ENCODE measurements at regions not wholly inside any gene's neighbourhood (a gene's known extent, or its start where the extent isn't known, plus 50 kb on each side); places are given as distances from the start of the nearest gene placed in this dataset.

DNA sequence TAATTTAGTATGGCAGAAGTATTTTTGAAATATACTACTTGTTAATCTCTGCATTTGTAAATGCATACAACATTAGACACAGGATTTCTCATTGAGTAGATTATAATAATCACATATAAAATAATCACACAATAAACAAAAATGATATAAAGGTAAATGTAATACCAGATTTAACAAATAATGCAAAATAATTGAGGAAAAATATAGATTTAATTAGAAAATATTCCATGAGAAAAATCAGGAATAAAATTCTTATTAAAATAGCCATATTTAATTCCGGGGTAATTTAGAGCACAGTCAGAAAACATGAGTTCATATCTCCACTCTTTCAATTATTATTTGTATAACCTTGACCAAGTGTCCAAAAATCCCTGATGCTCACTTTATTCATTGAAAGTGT lies 385.9 kb upstream of the SYT4 start:
- Mint-ChIP-seq H3K4me1 (ENCODE audit: low read depth) (no peaks in the 10 kb centered on the region), H3K4me3 (no peak overlapping the region), H3K9me3 (no peaks in the 10 kb centered on the region), H3K27ac (no peak overlapping the region), H3K36me3 (ENCODE audit: low read depth) (no peaks in the 10 kb centered on the region), H3K27me3 (no peaks in the 10 kb centered on the region)
- DNase-seq (no peak), ATAC-seq (no peak)
- ChIA-PET POLR2A (no interaction called here), CTCF (no interaction called here)
- intact Hi-C loops (cut with micrococcal nuclease): no loop called here
- TF ChIP-seq, protein P1, sequence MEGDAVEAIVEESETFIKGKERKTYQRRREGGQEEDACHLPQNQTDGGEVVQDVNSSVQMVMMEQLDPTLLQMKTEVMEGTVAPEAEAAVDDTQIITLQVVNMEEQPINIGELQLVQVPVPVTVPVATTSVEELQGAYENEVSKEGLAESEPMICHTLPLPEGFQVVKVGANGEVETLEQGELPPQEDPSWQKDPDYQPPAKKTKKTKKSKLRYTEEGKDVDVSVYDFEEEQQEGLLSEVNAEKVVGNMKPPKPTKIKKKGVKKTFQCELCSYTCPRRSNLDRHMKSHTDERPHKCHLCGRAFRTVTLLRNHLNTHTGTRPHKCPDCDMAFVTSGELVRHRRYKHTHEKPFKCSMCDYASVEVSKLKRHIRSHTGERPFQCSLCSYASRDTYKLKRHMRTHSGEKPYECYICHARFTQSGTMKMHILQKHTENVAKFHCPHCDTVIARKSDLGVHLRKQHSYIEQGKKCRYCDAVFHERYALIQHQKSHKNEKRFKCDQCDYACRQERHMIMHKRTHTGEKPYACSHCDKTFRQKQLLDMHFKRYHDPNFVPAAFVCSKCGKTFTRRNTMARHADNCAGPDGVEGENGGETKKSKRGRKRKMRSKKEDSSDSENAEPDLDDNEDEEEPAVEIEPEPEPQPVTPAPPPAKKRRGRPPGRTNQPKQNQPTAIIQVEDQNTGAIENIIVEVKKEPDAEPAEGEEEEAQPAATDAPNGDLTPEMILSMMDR (IDR thresholded peaks at IDR 0.05): no peak

DNA sequence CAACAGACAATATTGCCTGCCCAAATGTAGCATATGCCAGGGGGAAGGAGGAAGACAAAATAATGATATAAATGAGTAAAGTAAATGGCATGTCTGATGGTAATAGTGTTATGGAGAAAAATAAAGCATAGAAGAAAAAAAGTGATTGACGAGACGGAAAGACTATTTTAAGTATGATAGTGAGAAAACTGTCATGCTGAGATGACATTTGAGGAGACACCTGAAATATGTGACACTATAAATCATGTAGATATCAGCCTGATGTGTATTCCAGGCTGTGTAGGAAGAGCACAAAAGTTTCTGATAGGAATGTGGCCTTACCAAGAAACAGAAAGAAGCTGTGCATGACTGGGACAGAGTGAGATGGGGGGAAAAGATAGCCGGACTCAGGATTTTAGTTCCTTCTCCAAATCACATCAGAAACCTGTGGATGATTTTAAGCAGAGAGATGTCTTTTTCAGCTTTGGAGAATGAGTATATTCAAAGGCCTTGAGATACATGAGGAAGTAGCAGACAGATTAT lies 387.3 kb upstream of the SYT4 start:
- intact Hi-C loops (cut with micrococcal nuclease): no loop called here
- ATAC-seq: no peak

DNA sequence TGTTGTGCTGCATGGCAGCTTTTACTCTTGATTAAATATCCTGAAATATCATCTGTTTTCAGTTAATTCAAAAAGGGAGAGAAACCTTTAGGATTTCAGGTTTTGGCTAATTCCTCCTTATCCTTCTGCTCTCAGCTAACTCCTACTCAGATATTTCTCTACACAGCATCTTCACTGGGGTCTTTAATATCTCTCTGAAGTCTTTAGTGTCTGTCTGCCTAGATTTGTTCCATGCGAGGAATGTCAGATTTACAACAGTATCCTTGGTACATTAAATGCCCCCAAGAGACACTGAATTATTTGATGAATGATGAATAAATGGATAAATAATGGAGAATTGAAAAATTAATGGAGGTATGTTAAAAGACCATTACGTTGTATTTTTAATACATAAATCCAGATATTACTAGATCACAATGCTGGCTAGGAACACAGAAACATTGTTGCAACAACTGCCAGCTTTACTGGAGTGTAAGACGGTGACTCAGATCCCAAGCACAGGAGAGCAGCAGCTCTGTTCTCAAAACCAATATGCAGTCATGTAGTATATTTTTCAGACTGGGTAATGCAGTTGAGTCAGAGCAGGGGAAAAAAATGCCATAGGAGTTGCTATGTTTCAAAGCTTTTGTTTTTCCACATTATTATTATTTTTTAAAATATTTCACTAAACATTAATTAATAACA lies 388.0 kb upstream of the SYT4 start:
- TF ChIP-seq, protein P1 (IDR thresholded peaks at IDR 0.05): no peak
- DNase-seq: no peak
- Mint-ChIP-seq H3K4me1 (ENCODE audit: low read depth) (no peaks in the 10 kb centered on the region), H3K4me3 (no peak overlapping the region), H3K36me3 (ENCODE audit: low read depth) (no peaks in the 10 kb centered on the region), H3K27ac (no peak overlapping the region), H3K27me3 (no peaks in the 10 kb centered on the region), H3K9me3 (no peaks in the 10 kb centered on the region)
- no peak for ATAC-seq
- ChIA-PET POLR2A (no interaction called here), CTCF (no interaction called here)
- intact Hi-C loops (cut with micrococcal nuclease): no loop called here

More for the DNA sequence above, 387.3 kb upstream of the SYT4 start:
- Mint-ChIP-seq H3K36me3 (ENCODE audit: low read depth) (no peaks in the 10 kb centered on the region), H3K27ac (no peak overlapping the region), H3K27me3 (no peaks in the 10 kb centered on the region), H3K4me1 (ENCODE audit: low read depth) (no peaks in the 10 kb centered on the region), H3K9me3 (no peaks in the 10 kb centered on the region), H3K4me3 (no peak overlapping the region)
- CTCF ChIA-PET: no interaction called here
- POLR2A ChIA-PET: no interaction called here
- TF ChIP-seq, protein P1 (IDR thresholded peaks at IDR 0.05): no peak
- no peak for DNase-seq

DNA sequence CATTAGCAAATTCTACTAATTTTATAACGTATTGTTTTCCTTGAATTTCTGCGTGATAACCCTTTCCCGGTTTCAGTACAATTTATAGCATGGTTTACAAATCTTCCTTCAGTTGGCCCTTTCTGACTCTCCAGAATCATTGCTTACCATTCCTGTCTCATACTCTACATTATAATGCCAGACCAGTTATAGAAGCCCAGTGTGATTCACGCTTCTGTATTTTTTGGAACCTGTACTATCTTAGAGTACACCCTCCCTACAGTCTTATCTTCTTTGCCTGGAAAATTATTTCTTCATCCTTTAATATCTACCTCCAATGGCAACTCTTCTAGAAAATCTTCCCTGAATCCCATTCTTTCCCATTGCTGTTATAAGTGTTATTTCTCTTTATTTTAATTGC lies 391.6 kb upstream of the SYT4 start:
- DNase-seq: no peak
- Mint-ChIP-seq H3K27ac (no peak overlapping the region), H3K9me3 (no peaks in the 10 kb centered on the region), H3K36me3 (ENCODE audit: low read depth) (no peaks in the 10 kb centered on the region), H3K4me3 (no peak overlapping the region), H3K4me1 (ENCODE audit: low read depth) (no peaks in the 10 kb centered on the region), H3K27me3 (no peaks in the 10 kb centered on the region)
- POLR2A ChIA-PET: no interaction called here
- TF ChIP-seq, protein P1 (IDR thresholded peaks at IDR 0.05): no peak
- no peak for ATAC-seq
- CTCF ChIA-PET: no interaction called here
- intact Hi-C loops (cut with micrococcal nuclease): no loop called here

DNA sequence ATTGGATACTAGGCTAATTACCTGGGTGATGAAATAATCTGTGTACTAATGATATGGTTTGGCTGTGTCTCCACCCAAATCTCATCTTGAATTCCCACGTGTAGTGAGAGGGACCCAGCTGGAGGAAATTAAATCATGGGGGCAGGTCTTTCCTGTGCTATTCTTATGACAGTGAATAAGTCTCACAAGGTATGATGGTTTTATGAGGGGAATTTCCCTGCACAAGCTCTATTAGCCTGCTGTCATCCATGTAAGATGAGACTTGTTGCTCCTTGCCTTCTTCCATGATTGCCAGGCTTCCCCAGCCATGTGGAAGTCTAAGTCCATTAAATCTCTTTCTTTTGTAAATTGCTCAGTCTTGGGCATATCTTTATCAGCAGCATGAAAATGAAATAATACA lies 394.1 kb upstream of the SYT4 start:
- H3K9me3 Mint-ChIP-seq: no peaks in the 10 kb centered on the region
- TF ChIP-seq, protein P1 (IDR thresholded peaks at IDR 0.05): no peak
- POLR2A ChIA-PET: no interaction called here
- no peak for DNase-seq
- no peaks in the 10 kb centered on the region for H3K4me1 Mint-ChIP-seq (ENCODE audit: low read depth)
- H3K4me3 Mint-ChIP-seq: no peak overlapping the region
- no peak overlapping the region for H3K27ac Mint-ChIP-seq
- H3K27me3 Mint-ChIP-seq: no peaks in the 10 kb centered on the region
- no peaks in the 10 kb centered on the region for H3K36me3 Mint-ChIP-seq (ENCODE audit: low read depth)
- intact Hi-C loops (cut with micrococcal nuclease): no loop called here
- no peak for ATAC-seq
- CTCF ChIA-PET: no interaction called here

Data from activated CD8-positive, alpha-beta T cell treated with anti-CD3 and anti-CD28 coated beads for 36 hours (primary cell).